ENCODE measurements at regions not wholly inside any gene's neighbourhood (a gene's known extent, or its start where the extent isn't known, plus 50 kb on each side); places are given as distances from the start of the nearest gene placed in this dataset.

DNA sequence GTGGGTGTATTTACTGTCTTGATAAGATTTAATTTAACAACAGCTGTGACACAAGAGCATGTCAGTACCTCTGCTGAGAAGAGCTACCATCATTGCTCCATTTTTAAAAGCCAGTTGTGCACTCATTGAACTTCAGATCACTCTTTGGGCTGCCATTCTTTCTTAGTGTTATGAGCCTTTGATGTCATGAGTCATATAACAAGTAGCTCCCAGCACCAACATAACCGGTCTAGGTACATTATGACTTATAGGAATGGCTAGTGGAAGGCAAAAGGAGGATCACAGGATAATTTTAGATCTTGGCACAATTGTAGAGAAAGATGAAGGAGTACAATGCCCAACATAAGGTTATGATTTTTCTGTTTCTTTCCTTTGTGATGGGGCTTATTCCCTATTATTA lies 170.8 kb upstream of the FBN2 start:
- no peaks in the 10 kb centered on the region for H3K79me2 ChIP-seq (replicated peaks; ENCODE audit: insufficient read depth)
- no peak overlapping the region for H3K27ac ChIP-seq (ENCODE audit: low read depth)
- no peaks in the 10 kb centered on the region for H3K36me3 ChIP-seq (ENCODE audit: insufficient read depth)
- no peak overlapping the region for H3K27ac Mint-ChIP-seq
- no peak for ATAC-seq
- no peak for TF ChIP-seq CTCF (conservative IDR thresholded peaks at IDR 0.05; ENCODE audit: low read depth in 2 of 2)
- no peak for TF ChIP-seq NANOG (IDR thresholded peaks at IDR 0.05; ENCODE audit: borderline replicate concordance)
- TF ChIP-seq, protein P1, sequence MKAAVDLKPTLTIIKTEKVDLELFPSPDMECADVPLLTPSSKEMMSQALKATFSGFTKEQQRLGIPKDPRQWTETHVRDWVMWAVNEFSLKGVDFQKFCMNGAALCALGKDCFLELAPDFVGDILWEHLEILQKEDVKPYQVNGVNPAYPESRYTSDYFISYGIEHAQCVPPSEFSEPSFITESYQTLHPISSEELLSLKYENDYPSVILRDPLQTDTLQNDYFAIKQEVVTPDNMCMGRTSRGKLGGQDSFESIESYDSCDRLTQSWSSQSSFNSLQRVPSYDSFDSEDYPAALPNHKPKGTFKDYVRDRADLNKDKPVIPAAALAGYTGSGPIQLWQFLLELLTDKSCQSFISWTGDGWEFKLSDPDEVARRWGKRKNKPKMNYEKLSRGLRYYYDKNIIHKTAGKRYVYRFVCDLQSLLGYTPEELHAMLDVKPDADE (IDR thresholded peaks at IDR 0.05): no peak
- no peak for TF ChIP-seq CREB1 (CRISPR knock-in tag; IDR thresholded peaks at IDR 0.05; ENCODE audit: low read depth)
- no peak for TF ChIP-seq POLR2AphosphoS5 (IDR thresholded peaks at IDR 0.05; ENCODE audit: low read depth)
- TF ChIP-seq ZNF114 (CRISPR knock-in tag; IDR thresholded peaks at IDR 0.05): no peak
- no peak for TF ChIP-seq EZH2phosphoT487 (IDR thresholded peaks at IDR 0.05; ENCODE audit: unreplicated experiment)
- no peak for TF ChIP-seq JUNB (IDR thresholded peaks at IDR 0.05; ENCODE audit: unreplicated experiment)
- no peak for TF ChIP-seq REST (IDR thresholded peaks at IDR 0.05; ENCODE audit: unreplicated experiment)
- TF ChIP-seq ZNF331 (CRISPR knock-in tag; IDR thresholded peaks at IDR 0.05; ENCODE audit: low read depth): no peak
- TF ChIP-seq ZNF462 (CRISPR knock-in tag; IDR thresholded peaks at IDR 0.05): no peak
- TF ChIP-seq EZH2 (IDR thresholded peaks at IDR 0.05; ENCODE audit: low read depth, unreplicated experiment): no peak
- no peak for TF ChIP-seq STAT1 (IDR thresholded peaks at IDR 0.05; ENCODE audit: unreplicated experiment)
- no peaks in the 10 kb centered on the region for H4K20me1 ChIP-seq (replicated peaks; ENCODE audit: insufficient read depth)
- peaks cover 4% of the 10 kb centered on the region for H3K27me3 Mint-ChIP-seq (ENCODE audit: insufficient read depth, low read depth, poor library complexity)
- no peak overlapping the region for H3K4me3 ChIP-seq
- no peaks in the 10 kb centered on the region for H3F3A ChIP-seq (replicated peaks; ENCODE audit: low read depth)
- H3K9me2 ChIP-seq (ENCODE audit: insufficient read depth): peaks cover 8% of the 10 kb centered on the region; the same call in 1 of the 2 replicates
- H3K36me3 Mint-ChIP-seq (ENCODE audit: low read depth): no peaks in the 10 kb centered on the region
- H3K9me3 Mint-ChIP-seq: no peaks in the 10 kb centered on the region
- no peak overlapping the region for H3K4me2 ChIP-seq
- no peak overlapping the region for H3K4me3 Mint-ChIP-seq
- no peaks in the 10 kb centered on the region for H3K4me1 Mint-ChIP-seq
- 0 out of 2 replicates have a peak overlapping the region, but pooled peaks have one; percentile 13 for H2AFZ ChIP-seq
- no peaks in the 10 kb centered on the region for H3K27me3 ChIP-seq (ENCODE audit: insufficient read depth)
- DNase-seq (ENCODE audit: low spot score): no peak
- H3K4me1 ChIP-seq (ENCODE audit: insufficient read depth): no peaks in the 10 kb centered on the region

Data from GM23338 (cell line).